Right renal cortex interstitium (tissue), 3 donors: ENCODE measurements at regions not wholly inside any gene's neighbourhood (a gene's known extent, or its start where the extent isn't known, plus 50 kb on each side); places are given as distances from the start of the nearest gene placed in this dataset.

Source experiments
- DNase-seq, 3 donors: peaks; one replicate each; pipeline ENCODE4 v3.0.0-alpha.2; 2013; ENCODE audit warnings: low read depth in 3 of 3, low spot score in 2 of 3

- DNase-seq = peak in 1 of 3 donors; percentile 6
Measured at GRCh38 chr9:118162716-118163115, 458.5 kb downstream of the TLR4 start.

- DNase-seq = no peak
Measured at GRCh38 chr9:118163751-118164150, 459.5 kb downstream of the TLR4 start.

- DNase-seq = no peak
Measured at GRCh38 chr9:118165451-118165850, 461.2 kb downstream of the TLR4 start.

GRCh38 chr9:118170032-118170955 is 466.1 kb downstream of the TLR4 start:
- DNase-seq = peak in 2 of 3 donors; percentile 21 to 30

- no peak for DNase-seq
Measured at GRCh38 chr9:118177241-118177640, 473.0 kb downstream of the TLR4 start.

GRCh38 chr9:118183576-118183975 is 479.4 kb downstream of the TLR4 start:
- DNase-seq = no peak

- DNase-seq = no peak
Measured at GRCh38 chr9:118187408-118187807, 483.2 kb downstream of the TLR4 start.

- no peak for DNase-seq
Measured at GRCh38 chr9:118189615-118190014, 485.4 kb downstream of the TLR4 start.

GRCh38 chr9:118192807-118193206 is 488.6 kb downstream of the TLR4 start:
- DNase-seq = no peak

- no peak for DNase-seq
Measured at GRCh38 chr9:118209343-118209742, 505.1 kb downstream of the TLR4 start.

GRCh38 chr9:118215549-118215948 is 511.3 kb downstream of the TLR4 start:
- DNase-seq = no peak

- peak in 1 of 3 donors; percentile 18 for DNase-seq
Measured at GRCh38 chr9:118222375-118222774, 518.2 kb downstream of the TLR4 start.

- DNase-seq = no peak
Measured at GRCh38 chr9:118223111-118223510, 518.9 kb downstream of the TLR4 start.

- DNase-seq = no peak
Measured at GRCh38 chr9:118230329-118230728, 526.1 kb downstream of the TLR4 start.

GRCh38 chr9:118236625-118237024 is 532.4 kb downstream of the TLR4 start:
- DNase-seq = no peak

- DNase-seq = no peak
Measured at GRCh38 chr9:118238139-118238538, 533.9 kb downstream of the TLR4 start.

GRCh38 chr9:118252027-118252426 is 547.8 kb downstream of the TLR4 start:
- DNase-seq = no peak

- no peak for DNase-seq
Measured at GRCh38 chr9:118262191-118262590, 558.0 kb downstream of the TLR4 start.

- no peak for DNase-seq
Measured at GRCh38 chr9:118263949-118264348, 559.7 kb downstream of the TLR4 start.

GRCh38 chr9:118268046-118268445 is 563.8 kb downstream of the TLR4 start:
- no peak for DNase-seq

- DNase-seq = no peak
Measured at GRCh38 chr9:118269623-118270022, 565.4 kb downstream of the TLR4 start.

- DNase-seq = no peak
Measured at GRCh38 chr9:118271331-118271730, 567.1 kb downstream of the TLR4 start.
